DND-41 (cell line): ENCODE measurements at regions not wholly inside any gene's neighbourhood (a gene's known extent, or its start where the extent isn't known, plus 50 kb on each side); places are given as distances from the start of the nearest gene placed in this dataset.

Experiments used
- ATAC-seq: fragments of 200-7000 bp; cut with Tn5 transposase; 3 replicates; pipeline ENCODE4 v1.9.1; 2021; ENCODE audit warnings: low read depth; ENCODE audit not compliant: insufficient read depth
- DNase-seq: peaks from one replicate; pipeline ENCODE4 v3.0.0-alpha.2; 2020
- H2AFZ ChIP-seq: 2 replicates; pipeline ENCODE4 v1.6.0; 2012; ENCODE audit warnings: low read depth, low read length
- H3K27ac ChIP-seq: 2 replicates; pipeline ENCODE4 v1.5.1; 2012; ENCODE audit warnings: low read length, inconsistent platforms
- H3K27me3 ChIP-seq: fragments of 200-600 bp; sonication (generic); 2 replicates; pipeline ENCODE4 v1.6.0; 2012; ENCODE audit warnings: low read length, mild to moderate bottlenecking, inconsistent platforms; ENCODE audit not compliant: insufficient read depth, poor library complexity
- H3K36me3 ChIP-seq: 2 replicates; pipeline ENCODE4 v1.5.1; 2012; ENCODE audit warnings: low read length, inconsistent platforms; ENCODE audit not compliant: insufficient read depth
- H3K4me1 ChIP-seq: 2 replicates; pipeline ENCODE4 v1.5.1; 2012; ENCODE audit warnings: mild to moderate bottlenecking, low read length; ENCODE audit not compliant: insufficient read depth
- H3K4me2 ChIP-seq: 2 replicates; pipeline ENCODE4 v1.6.0; 2012; ENCODE audit warnings: mild to moderate bottlenecking, moderate library complexity, low read length, inconsistent platforms; ENCODE audit not compliant: insufficient read depth
- H3K4me3 ChIP-seq, 2 experiments: fragments of 200-600 bp in 1 of 2; shearing (Covaris generic) in 1 of 2; 2 replicates each; pipeline ENCODE4 v1.5.1; 2012 to 2016; ENCODE audit warnings: inconsistent platforms in 2 of 2, low read length in 2 of 2, mild to moderate bottlenecking in 2 of 2, low read depth in 1 of 2, moderate library complexity in 1 of 2
- H3K79me2 ChIP-seq: 2 replicates; pipeline ENCODE4 v1.6.0; 2012; ENCODE audit warnings: low read length, inconsistent platforms; ENCODE audit not compliant: insufficient read depth
- H3K9ac ChIP-seq: 2 replicates; pipeline ENCODE4 v1.6.0; 2012; ENCODE audit warnings: low read depth, mild to moderate bottlenecking, inconsistent platforms, low read length, moderate library complexity
- H3K9me3 ChIP-seq: 2 replicates; pipeline ENCODE4 v1.5.1; 2012; ENCODE audit warnings: low read length, moderate library complexity, mild to moderate bottlenecking, inconsistent platforms; ENCODE audit not compliant: insufficient read depth, severe bottlenecking
- H4K20me1 ChIP-seq: 2 replicates; pipeline ENCODE4 v1.6.0; 2012; ENCODE audit warnings: low read length; ENCODE audit not compliant: insufficient read depth
- EZH2 ChIP-seq: IDR thresholded peaks from 3 replicates; pipeline ENCODE4 v1.6.1; 2012; ENCODE audit warnings: borderline replicate concordance, low read depth, mild to moderate bottlenecking, moderate library complexity, low read length, inconsistent platforms; ENCODE audit not compliant: severe bottlenecking
- TF ChIP-seq, protein P1 (sequence below): IDR thresholded peaks from 2 replicates; pipeline ENCODE4 v1.5.1; 2012; ENCODE audit warnings: borderline replicate concordance, low read length, moderate library complexity, mild to moderate bottlenecking; ENCODE audit not compliant: poor library complexity, severe bottlenecking; ENCODE audit errors: extremely low read depth

DNA sequence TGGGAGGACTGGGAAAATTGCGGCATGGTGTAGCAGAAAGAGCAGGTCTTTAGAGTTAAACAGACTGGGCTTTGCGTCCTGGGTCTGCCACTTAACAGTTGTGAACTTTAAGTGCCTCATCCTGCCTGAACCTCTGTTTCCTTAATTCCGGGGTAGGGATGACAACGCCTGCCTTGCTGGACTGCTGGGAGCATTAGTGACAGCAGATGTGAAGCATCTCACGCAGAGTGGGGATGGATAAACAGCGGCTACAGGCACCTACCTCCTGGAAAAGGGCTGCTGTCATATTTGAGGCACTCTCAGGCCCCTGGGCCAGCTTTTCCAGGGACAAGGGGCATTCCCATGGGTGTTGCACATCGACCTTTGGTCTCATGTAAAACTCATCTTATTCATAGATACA is 572.2 kb downstream of the TBC1D22A start:
- Histone ChIP-seq H3K9me3 (no peaks in the 10 kb centered on the region), H3K4me1 (no peaks in the 10 kb centered on the region), H3K27ac (no peak overlapping the region), H3K4me3 (no peak overlapping the region), H2AFZ (no peak overlapping the region), H3K79me2 (no peaks in the 10 kb centered on the region), H3K9ac (no peak overlapping the region), H3K4me2 (no peak overlapping the region), H3K36me3 (no peaks in the 10 kb centered on the region), H4K20me1 (no peaks in the 10 kb centered on the region; the same call in 1 of the 2 replicates), H3K27me3 (no peaks in the 10 kb centered on the region)
- ATAC-seq (no peak), DNase-seq (no peak)
- TF ChIP-seq, protein P1, sequence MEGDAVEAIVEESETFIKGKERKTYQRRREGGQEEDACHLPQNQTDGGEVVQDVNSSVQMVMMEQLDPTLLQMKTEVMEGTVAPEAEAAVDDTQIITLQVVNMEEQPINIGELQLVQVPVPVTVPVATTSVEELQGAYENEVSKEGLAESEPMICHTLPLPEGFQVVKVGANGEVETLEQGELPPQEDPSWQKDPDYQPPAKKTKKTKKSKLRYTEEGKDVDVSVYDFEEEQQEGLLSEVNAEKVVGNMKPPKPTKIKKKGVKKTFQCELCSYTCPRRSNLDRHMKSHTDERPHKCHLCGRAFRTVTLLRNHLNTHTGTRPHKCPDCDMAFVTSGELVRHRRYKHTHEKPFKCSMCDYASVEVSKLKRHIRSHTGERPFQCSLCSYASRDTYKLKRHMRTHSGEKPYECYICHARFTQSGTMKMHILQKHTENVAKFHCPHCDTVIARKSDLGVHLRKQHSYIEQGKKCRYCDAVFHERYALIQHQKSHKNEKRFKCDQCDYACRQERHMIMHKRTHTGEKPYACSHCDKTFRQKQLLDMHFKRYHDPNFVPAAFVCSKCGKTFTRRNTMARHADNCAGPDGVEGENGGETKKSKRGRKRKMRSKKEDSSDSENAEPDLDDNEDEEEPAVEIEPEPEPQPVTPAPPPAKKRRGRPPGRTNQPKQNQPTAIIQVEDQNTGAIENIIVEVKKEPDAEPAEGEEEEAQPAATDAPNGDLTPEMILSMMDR = no peak
- no peak for TF ChIP-seq EZH2

DNA sequence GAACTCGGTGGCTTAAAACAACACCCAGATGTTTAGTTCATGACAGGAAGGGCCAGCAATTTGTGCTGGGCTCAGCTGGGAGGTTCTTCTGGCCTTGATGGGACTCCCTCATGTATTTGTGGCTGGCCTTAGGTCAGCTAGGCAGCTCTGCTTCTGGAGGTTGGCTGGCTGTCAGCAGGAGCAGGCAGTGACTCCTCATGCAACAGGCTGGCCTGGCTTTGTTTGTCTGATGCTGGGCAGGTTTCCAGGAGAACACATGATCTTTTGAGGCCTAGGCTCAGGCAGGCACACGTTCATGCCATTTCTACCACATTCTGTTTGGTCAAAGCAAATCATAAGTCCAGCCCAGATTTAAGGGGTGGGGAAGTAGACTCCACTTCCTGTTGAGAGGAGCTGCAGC is 571.2 kb downstream of the TBC1D22A start:
- Histone ChIP-seq H3K4me3 (no peak overlapping the region), H3K9ac (no peak overlapping the region), H3K36me3 (no peaks in the 10 kb centered on the region), H3K4me1 (no peaks in the 10 kb centered on the region), H3K9me3 (no peaks in the 10 kb centered on the region), H3K4me2 (no peak overlapping the region), H3K27ac (no peak overlapping the region), H4K20me1 (no peaks in the 10 kb centered on the region; the same call in 1 of the 2 replicates), H3K79me2 (no peaks in the 10 kb centered on the region), H3K27me3 (no peaks in the 10 kb centered on the region), H2AFZ (no peak overlapping the region)
- no peak for TF ChIP-seq EZH2
- TF ChIP-seq, protein P1 = no peak
- ATAC-seq = no peak
- no peak for DNase-seq

DNA sequence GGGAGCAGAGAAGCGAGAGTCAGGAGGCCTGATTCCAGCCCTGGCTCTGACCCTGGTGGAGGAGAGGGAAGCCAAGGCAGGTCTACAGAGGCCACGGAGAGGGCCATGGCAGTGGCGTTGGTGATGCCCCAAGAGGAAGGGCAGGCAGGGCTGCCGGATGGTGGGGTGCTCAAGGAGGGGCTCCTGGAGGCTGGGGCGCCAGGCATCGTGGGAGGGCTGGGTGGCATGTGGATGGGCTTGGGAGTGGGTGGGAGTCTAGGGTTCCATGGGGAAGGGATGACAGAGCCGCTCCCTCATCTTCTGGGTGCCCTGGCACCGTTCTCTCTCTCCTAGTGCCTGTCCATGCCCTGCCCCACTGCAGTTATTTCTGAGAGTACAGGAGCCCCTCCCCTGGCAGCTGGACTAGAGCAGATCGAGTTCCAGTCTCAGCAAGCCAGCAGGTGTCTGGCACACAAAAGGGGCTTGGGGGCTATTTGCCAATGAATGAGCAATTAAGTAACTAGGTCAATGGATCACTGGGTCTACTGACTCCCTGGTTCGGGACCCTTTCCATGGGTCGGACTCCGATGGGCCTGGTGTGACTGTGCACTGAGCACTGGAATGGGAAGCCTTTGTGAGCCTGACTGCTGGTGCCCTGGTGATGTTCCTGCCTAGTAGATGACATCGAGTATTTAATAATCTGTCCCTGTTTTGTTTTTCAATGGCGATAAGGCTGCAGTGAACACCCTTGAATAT is 570.0 kb downstream of the TBC1D22A start:
- Histone ChIP-seq H3K4me2 (no peak overlapping the region), H3K4me3 (no peak overlapping the region), H4K20me1 (no peaks in the 10 kb centered on the region; the same call in 1 of the 2 replicates), H3K36me3 (no peaks in the 10 kb centered on the region), H3K27ac (no peak overlapping the region), H3K4me1 (no peaks in the 10 kb centered on the region), H3K79me2 (no peaks in the 10 kb centered on the region), H2AFZ (no peak overlapping the region), H3K9ac (no peak overlapping the region), H3K27me3 (no peaks in the 10 kb centered on the region), H3K9me3 (no peaks in the 10 kb centered on the region)
- TF ChIP-seq EZH2 = no peak
- TF ChIP-seq, protein P1 = no peak
- ATAC-seq (no peak), DNase-seq (no peak)
